ENCODE measurements at regions not wholly inside any gene's neighbourhood (a gene's known extent, or its start where the extent isn't known, plus 50 kb on each side); places are given as distances from the start of the nearest gene placed in this dataset.
"Not testable (repeated sequence)": the region's sequence is repeated elsewhere in the genome, so short reads cannot be mapped to it uniquely, and the experiment has no call there.

- Histone ChIP-seq H3K4me3 (no peak overlapping the region), H3K27ac (no peak overlapping the region), H3K4me1 (no peaks in the 10 kb centered on the region), H3K36me3 (no peaks in the 10 kb centered on the region), H3K27me3 (no peaks in the 10 kb centered on the region), H3K9me3 (no peaks in the 10 kb centered on the region)
- 46% methylated on average over 2 of the region's 2 CpGs for WGBS
- no peak for DNase-seq (ENCODE audit: low spot score in 2 of 2)
- no peak for TF ChIP-seq POLR2A (IDR thresholded peaks at IDR 0.05)
- no peak for TF ChIP-seq EP300 (IDR thresholded peaks at IDR 0.05)
- no peak for TF ChIP-seq POLR2AphosphoS5 (IDR thresholded peaks at IDR 0.05)
- TF ChIP-seq CTCF (IDR thresholded peaks at IDR 0.05), result no peak
Observed at GRCh38 chr2:116023026-116023425, 1580.6 kb downstream of the DPP10 start.

GRCh38 chr2:116038758-116039157 lies 1596.3 kb downstream of the DPP10 start:
- not testable (repeated sequence) for H3K27me3 ChIP-seq; H3K9me3 ChIP-seq; H3K27ac ChIP-seq; H3K4me1 ChIP-seq; H3K4me3 ChIP-seq; H3K36me3 ChIP-seq; DNase-seq (ENCODE audit: low spot score in 2 of 2)
- WGBS, result 74% methylated on average over 1 of the region's 1 CpG

GRCh38 chr2:116042530-116042929 lies 1600.1 kb downstream of the DPP10 start:
- no peaks in the 10 kb centered on the region for H3K36me3 ChIP-seq
- H3K27ac ChIP-seq, result no peak overlapping the region
- peaks cover 9% of the 10 kb centered on the region for H3K9me3 ChIP-seq
- no peaks in the 10 kb centered on the region for H3K4me1 ChIP-seq
- DNase-seq (ENCODE audit: low spot score in 2 of 2), result no peak
- no peak overlapping the region for H3K4me3 ChIP-seq
- 44% methylated on average over 1 of the region's 1 CpG for WGBS
- TF ChIP-seq CTCF (IDR thresholded peaks at IDR 0.05) (no peak), POLR2AphosphoS5 (IDR thresholded peaks at IDR 0.05) (no peak), POLR2A (IDR thresholded peaks at IDR 0.05) (no peak), EP300 (IDR thresholded peaks at IDR 0.05) (no peak)
- no peaks in the 10 kb centered on the region for H3K27me3 ChIP-seq

- peak in 1 of 2 donors; percentile 49 for DNase-seq (ENCODE audit: low spot score in 2 of 2)
- H3K36me3 ChIP-seq, result no peaks in the 10 kb centered on the region
- no peak overlapping the region for H3K4me3 ChIP-seq
- 61% methylated on average over 2 of the region's 2 CpGs for WGBS
- no peak for TF ChIP-seq POLR2AphosphoS5 (IDR thresholded peaks at IDR 0.05)
- TF ChIP-seq CTCF (IDR thresholded peaks at IDR 0.05), result no peak
- no peak for TF ChIP-seq POLR2A (IDR thresholded peaks at IDR 0.05)
- TF ChIP-seq EP300 (IDR thresholded peaks at IDR 0.05), result no peak
- H3K4me1 ChIP-seq, result no peaks in the 10 kb centered on the region
- no peaks in the 10 kb centered on the region for H3K27me3 ChIP-seq
- H3K9me3 ChIP-seq, result no peaks in the 10 kb centered on the region
- H3K27ac ChIP-seq, result no peak overlapping the region
Observed at GRCh38 chr2:116057538-116057937, 1615.1 kb downstream of the DPP10 start.

GRCh38 chr2:116061023-116061422 lies 1618.6 kb downstream of the DPP10 start:
- Histone ChIP-seq H3K4me1 (no peaks in the 10 kb centered on the region), H3K27ac (no peak overlapping the region), H3K9me3 (no peaks in the 10 kb centered on the region), H3K36me3 (no peaks in the 10 kb centered on the region), H3K27me3 (no peaks in the 10 kb centered on the region), H3K4me3 (no peak overlapping the region)
- DNase-seq (ENCODE audit: low spot score in 2 of 2), result no peak
- TF ChIP-seq POLR2A (IDR thresholded peaks at IDR 0.05), result no peak
- no peak for TF ChIP-seq POLR2AphosphoS5 (IDR thresholded peaks at IDR 0.05)
- TF ChIP-seq EP300 (IDR thresholded peaks at IDR 0.05), result no peak
- no peak for TF ChIP-seq CTCF (IDR thresholded peaks at IDR 0.05)
- 54% methylated on average over 5 of the region's 5 CpGs for WGBS

- Histone ChIP-seq H3K9me3 (no peaks in the 10 kb centered on the region), H3K4me1 (no peaks in the 10 kb centered on the region)
- WGBS, result 77% methylated on average over 2 of the region's 2 CpGs
Observed at GRCh38 chr2:116073731-116074130, 1631.3 kb downstream of the DPP10 start.

More at GRCh38 chr2:116073731-116074130, 1631.3 kb downstream of the DPP10 start:
- Histone ChIP-seq H3K27me3 (no peaks in the 10 kb centered on the region), H3K36me3 (no peaks in the 10 kb centered on the region), H3K4me3 (no peak overlapping the region), H3K27ac (no peak overlapping the region)
- no peak for DNase-seq (ENCODE audit: low spot score in 2 of 2)
- TF ChIP-seq POLR2AphosphoS5 (IDR thresholded peaks at IDR 0.05), result no peak
- no peak for TF ChIP-seq POLR2A (IDR thresholded peaks at IDR 0.05)
- no peak for TF ChIP-seq CTCF (IDR thresholded peaks at IDR 0.05)
- TF ChIP-seq EP300 (IDR thresholded peaks at IDR 0.05), result no peak
